HEK293 (cell line): ENCODE measurements at regions not wholly inside any gene's neighbourhood (a gene's known extent, or its start where the extent isn't known, plus 50 kb on each side); places are given as distances from the start of the nearest gene placed in this dataset.

ENCODE experiments used
- CTCF ChIA-PET: fragments of 350-600 bp; formaldehyde crosslinking; extraction: SDS; loops from one replicate; lab custom pipeline; 2021; ENCODE audit warnings: antibody characterized with exemption; lab: Yijun Ruan, JAX
- POLR2A ChIA-PET: fragments of 300-600 bp; formaldehyde crosslinking; extraction: SDS; loops from one replicate; lab custom pipeline; 2020; ENCODE audit warnings: antibody characterized with exemption, inconsistent platforms; lab: Yijun Ruan, JAX
- H3K27ac ChIP-seq: fragments of 200-500 bp; sonication (Bioruptor generic); 2 replicates; pipeline ENCODE4 v1.5.1; 2014; ENCODE audit warnings: low read depth, low read length, control low read depth, inconsistent platforms; ENCODE audit errors: extremely low read depth
- H3K36me3 ChIP-seq, 2 experiments: fragments of 200-500 bp in 1 of 2; sonication (Bioruptor generic) in 1 of 2; 1 replicate in 1 of 2; 2 replicates in 1 of 2; pipeline ENCODE4 v1.5.1; 2014 to 2017; ENCODE audit warnings: inconsistent platforms in 2 of 2, low read length in 2 of 2; ENCODE audit not compliant: control insufficient read depth in 2 of 2, insufficient read depth in 1 of 2
- H3K4me1 ChIP-seq: fragments of 200-500 bp; sonication (Bioruptor generic); 2 replicates; pipeline ENCODE4 v1.5.1; 2014; ENCODE audit warnings: mild to moderate bottlenecking, low read length, inconsistent platforms; ENCODE audit not compliant: control insufficient read depth, insufficient read depth
- H3K4me3 ChIP-seq: 2 replicates; pipeline ENCODE4 v1.5.1; 2011; ENCODE audit warnings: low read depth, mild to moderate bottlenecking, control low read depth, low read length, moderate library complexity
- H3K9me3 ChIP-seq: fragments of 200-500 bp; sonication (Bioruptor generic); 2 replicates; pipeline ENCODE4 v1.5.1; 2014; ENCODE audit warnings: low read depth, low read length, inconsistent platforms; ENCODE audit not compliant: control insufficient read depth, insufficient read depth
- BCL11A ChIP-seq: fragments of 450-650 bp; formaldehyde crosslinking; IDR thresholded peaks from 2 replicates; pipeline ENCODE4 v1.5.1; 2016; ENCODE audit warnings: low read depth, missing biosample characterization, missing genetic modification characterization
- FEZF1 ChIP-seq: fragments of 450-650 bp; formaldehyde crosslinking; IDR thresholded peaks from 2 replicates; pipeline ENCODE4 v1.5.1; 2016; ENCODE audit warnings: missing biosample characterization, missing genetic modification characterization
- GLIS2 ChIP-seq: fragments of 450-650 bp; formaldehyde crosslinking; IDR thresholded peaks from 2 replicates; pipeline ENCODE4 v1.5.1; 2016; ENCODE audit warnings: missing biosample characterization, missing genetic modification characterization
- OVOL3 ChIP-seq: fragments of 450-650 bp; formaldehyde crosslinking; IDR thresholded peaks from 2 replicates; pipeline ENCODE4 v1.5.1; 2016; ENCODE audit warnings: missing biosample characterization, missing genetic modification characterization
- SP3 ChIP-seq: fragments of 450-650 bp; formaldehyde crosslinking; IDR thresholded peaks from 2 replicates; pipeline ENCODE4 v1.5.1; 2016; ENCODE audit warnings: missing biosample characterization, missing genetic modification characterization
- SP7 ChIP-seq: fragments of 450-650 bp; formaldehyde crosslinking; IDR thresholded peaks from 2 replicates; pipeline ENCODE4 v1.5.1; 2016; ENCODE audit warnings: missing biosample characterization, missing genetic modification characterization
- ZBTB21 ChIP-seq: fragments of 450-650 bp; formaldehyde crosslinking; IDR thresholded peaks from 2 replicates; pipeline ENCODE4 v1.5.1; 2017; ENCODE audit warnings: missing biosample characterization, missing genetic modification characterization
- ZNF132 ChIP-seq: fragments of 450-650 bp; formaldehyde crosslinking; IDR thresholded peaks from 2 replicates; pipeline ENCODE4 v1.5.1; 2017; ENCODE audit warnings: missing biosample characterization, missing genetic modification characterization, borderline replicate concordance
- ZNF155 ChIP-seq: fragments of 450-650 bp; formaldehyde crosslinking; IDR thresholded peaks from 2 replicates; pipeline ENCODE4 v1.5.1; 2016; ENCODE audit warnings: missing biosample characterization, missing genetic modification characterization
- ZNF157 ChIP-seq: fragments of 450-650 bp; formaldehyde crosslinking; IDR thresholded peaks from 2 replicates; pipeline ENCODE4 v1.5.1; 2016; ENCODE audit warnings: missing biosample characterization, missing genetic modification characterization
- ZNF248 ChIP-seq: fragments of 450-650 bp; formaldehyde crosslinking; IDR thresholded peaks from 2 replicates; pipeline ENCODE4 v1.5.1; 2017; ENCODE audit warnings: missing biosample characterization, missing genetic modification characterization
- ZNF548 ChIP-seq: fragments of 450-650 bp; formaldehyde crosslinking; IDR thresholded peaks from 2 replicates; pipeline ENCODE4 v1.5.1; 2016; ENCODE audit warnings: missing biosample characterization, missing genetic modification characterization
- ZNF561 ChIP-seq: fragments of 450-650 bp; IDR thresholded peaks from 2 replicates; pipeline ENCODE4 v1.5.1; 2018; ENCODE audit warnings: missing biosample characterization, missing genetic modification characterization, borderline replicate concordance
- ZNF624 ChIP-seq: fragments of 450-650 bp; formaldehyde crosslinking; IDR thresholded peaks from 2 replicates; pipeline ENCODE4 v1.5.1; 2017; ENCODE audit warnings: missing biosample characterization, missing genetic modification characterization
- ZSCAN30 ChIP-seq: fragments of 450-650 bp; IDR thresholded peaks from 2 replicates; pipeline ENCODE4 v1.5.1; 2018; ENCODE audit warnings: missing biosample characterization, mild to moderate bottlenecking, missing genetic modification characterization, moderate library complexity
- TF ChIP-seq, protein P1 (sequence below): fragments of 450-650 bp; formaldehyde crosslinking; IDR thresholded peaks from 2 replicates; pipeline ENCODE4 v1.5.1; 2016; ENCODE audit warnings: missing biosample characterization, missing genetic modification characterization
- TF ChIP-seq, protein P2 (sequence below): fragments of 450-650 bp; formaldehyde crosslinking; IDR thresholded peaks from 2 replicates; pipeline ENCODE4 v1.5.1; 2016; ENCODE audit warnings: missing biosample characterization, missing genetic modification characterization
- TF ChIP-seq, protein P3 (sequence below): fragments of 450-650 bp; formaldehyde crosslinking; IDR thresholded peaks from 2 replicates; pipeline ENCODE4 v1.5.1; 2017; ENCODE audit warnings: missing biosample characterization, missing genetic modification characterization
- TF ChIP-seq, protein P4 (sequence below): fragments of 450-650 bp; formaldehyde crosslinking; IDR thresholded peaks from 2 replicates; pipeline ENCODE4 v1.5.1; 2016; ENCODE audit warnings: missing biosample characterization, missing genetic modification characterization
- TF ChIP-seq, protein P5 (sequence below): fragments of 450-650 bp; formaldehyde crosslinking; IDR thresholded peaks from 2 replicates; pipeline ENCODE4 v1.5.1; 2016; ENCODE audit warnings: missing biosample characterization, missing genetic modification characterization

DNA sequence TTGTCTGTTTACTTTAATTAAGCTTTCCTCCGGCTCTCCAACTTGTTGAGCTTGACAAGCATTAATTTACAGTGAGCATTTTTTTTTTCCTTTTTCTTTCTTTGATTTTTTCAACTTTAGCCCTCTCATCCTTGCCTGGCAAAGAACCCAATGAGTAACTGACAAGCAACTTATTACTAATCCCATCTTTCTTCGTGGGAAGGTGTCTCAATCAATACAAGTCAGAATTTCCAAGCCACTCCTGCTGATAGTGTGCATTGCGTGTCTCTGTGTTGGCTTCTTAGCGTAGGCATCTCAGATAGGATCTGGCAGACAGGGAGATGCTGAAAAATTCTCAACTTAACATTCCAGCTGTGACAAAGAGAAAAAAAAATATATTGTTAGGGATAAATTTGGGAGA, 527.7 kb upstream of the WWC1 start (continued):
- TF ChIP-seq, protein P1, sequence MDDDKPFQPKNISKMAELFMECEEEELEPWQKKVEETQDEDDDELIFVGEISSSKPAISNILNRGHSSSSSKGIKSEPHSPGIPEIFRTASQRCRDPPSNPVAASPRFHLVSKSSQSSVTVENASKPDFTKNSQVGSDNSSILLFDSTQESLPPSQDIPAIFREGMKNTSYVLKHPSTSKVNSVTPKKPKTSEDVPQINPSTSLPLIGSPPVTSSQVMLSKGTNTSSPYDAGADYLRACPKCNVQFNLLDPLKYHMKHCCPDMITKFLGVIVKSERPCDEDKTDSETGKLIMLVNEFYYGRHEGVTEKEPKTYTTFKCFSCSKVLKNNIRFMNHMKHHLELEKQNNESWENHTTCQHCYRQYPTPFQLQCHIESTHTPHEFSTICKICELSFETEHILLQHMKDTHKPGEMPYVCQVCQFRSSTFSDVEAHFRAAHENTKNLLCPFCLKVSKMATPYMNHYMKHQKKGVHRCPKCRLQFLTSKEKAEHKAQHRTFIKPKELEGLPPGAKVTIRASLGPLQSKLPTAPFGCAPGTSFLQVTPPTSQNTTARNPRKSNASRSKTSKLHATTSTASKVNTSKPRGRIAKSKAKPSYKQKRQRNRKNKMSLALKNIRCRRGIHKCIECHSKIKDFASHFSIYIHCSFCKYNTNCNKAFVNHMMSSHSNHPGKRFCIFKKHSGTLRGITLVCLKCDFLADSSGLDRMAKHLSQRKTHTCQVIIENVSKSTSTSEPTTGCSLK (tag by site-specific recombination) = no peak
- TF ChIP-seq ZNF624 (tag by site-specific recombination) = no peak
- TF ChIP-seq, protein P2, sequence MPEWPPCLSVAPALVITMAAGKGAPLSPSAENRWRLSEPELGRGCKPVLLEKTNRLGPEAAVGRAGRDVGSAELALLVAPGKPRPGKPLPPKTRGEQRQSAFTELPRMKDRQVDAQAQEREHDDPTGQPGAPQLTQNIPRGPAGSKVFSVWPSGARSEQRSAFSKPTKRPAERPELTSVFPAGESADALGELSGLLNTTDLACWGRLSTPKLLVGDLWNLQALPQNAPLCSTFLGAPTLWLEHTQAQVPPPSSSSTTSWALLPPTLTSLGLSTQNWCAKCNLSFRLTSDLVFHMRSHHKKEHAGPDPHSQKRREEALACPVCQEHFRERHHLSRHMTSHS (tag by site-specific recombination) = no peak
- TF ChIP-seq, protein P3, sequence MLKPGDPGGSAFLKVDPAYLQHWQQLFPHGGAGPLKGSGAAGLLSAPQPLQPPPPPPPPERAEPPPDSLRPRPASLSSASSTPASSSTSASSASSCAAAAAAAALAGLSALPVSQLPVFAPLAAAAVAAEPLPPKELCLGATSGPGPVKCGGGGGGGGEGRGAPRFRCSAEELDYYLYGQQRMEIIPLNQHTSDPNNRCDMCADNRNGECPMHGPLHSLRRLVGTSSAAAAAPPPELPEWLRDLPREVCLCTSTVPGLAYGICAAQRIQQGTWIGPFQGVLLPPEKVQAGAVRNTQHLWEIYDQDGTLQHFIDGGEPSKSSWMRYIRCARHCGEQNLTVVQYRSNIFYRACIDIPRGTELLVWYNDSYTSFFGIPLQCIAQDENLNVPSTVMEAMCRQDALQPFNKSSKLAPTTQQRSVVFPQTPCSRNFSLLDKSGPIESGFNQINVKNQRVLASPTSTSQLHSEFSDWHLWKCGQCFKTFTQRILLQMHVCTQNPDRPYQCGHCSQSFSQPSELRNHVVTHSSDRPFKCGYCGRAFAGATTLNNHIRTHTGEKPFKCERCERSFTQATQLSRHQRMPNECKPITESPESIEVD (tag by site-specific recombination) = no peak
- no peak for TF ChIP-seq ZNF155 (tag by site-specific recombination)
- no peak for TF ChIP-seq SP3 (tag by site-specific recombination)
- TF ChIP-seq, protein P4, sequence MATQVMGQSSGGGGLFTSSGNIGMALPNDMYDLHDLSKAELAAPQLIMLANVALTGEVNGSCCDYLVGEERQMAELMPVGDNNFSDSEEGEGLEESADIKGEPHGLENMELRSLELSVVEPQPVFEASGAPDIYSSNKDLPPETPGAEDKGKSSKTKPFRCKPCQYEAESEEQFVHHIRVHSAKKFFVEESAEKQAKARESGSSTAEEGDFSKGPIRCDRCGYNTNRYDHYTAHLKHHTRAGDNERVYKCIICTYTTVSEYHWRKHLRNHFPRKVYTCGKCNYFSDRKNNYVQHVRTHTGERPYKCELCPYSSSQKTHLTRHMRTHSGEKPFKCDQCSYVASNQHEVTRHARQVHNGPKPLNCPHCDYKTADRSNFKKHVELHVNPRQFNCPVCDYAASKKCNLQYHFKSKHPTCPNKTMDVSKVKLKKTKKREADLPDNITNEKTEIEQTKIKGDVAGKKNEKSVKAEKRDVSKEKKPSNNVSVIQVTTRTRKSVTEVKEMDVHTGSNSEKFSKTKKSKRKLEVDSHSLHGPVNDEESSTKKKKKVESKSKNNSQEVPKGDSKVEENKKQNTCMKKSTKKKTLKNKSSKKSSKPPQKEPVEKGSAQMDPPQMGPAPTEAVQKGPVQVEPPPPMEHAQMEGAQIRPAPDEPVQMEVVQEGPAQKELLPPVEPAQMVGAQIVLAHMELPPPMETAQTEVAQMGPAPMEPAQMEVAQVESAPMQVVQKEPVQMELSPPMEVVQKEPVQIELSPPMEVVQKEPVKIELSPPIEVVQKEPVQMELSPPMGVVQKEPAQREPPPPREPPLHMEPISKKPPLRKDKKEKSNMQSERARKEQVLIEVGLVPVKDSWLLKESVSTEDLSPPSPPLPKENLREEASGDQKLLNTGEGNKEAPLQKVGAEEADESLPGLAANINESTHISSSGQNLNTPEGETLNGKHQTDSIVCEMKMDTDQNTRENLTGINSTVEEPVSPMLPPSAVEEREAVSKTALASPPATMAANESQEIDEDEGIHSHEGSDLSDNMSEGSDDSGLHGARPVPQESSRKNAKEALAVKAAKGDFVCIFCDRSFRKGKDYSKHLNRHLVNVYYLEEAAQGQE (tag by site-specific recombination) = no peak
- no peak for TF ChIP-seq ZSCAN30
- TF ChIP-seq ZBTB21 (tag by site-specific recombination) = no peak
- no peak for TF ChIP-seq ZNF548 (tag by site-specific recombination)
- TF ChIP-seq, all 188 proteins: peak for 0

DNA sequence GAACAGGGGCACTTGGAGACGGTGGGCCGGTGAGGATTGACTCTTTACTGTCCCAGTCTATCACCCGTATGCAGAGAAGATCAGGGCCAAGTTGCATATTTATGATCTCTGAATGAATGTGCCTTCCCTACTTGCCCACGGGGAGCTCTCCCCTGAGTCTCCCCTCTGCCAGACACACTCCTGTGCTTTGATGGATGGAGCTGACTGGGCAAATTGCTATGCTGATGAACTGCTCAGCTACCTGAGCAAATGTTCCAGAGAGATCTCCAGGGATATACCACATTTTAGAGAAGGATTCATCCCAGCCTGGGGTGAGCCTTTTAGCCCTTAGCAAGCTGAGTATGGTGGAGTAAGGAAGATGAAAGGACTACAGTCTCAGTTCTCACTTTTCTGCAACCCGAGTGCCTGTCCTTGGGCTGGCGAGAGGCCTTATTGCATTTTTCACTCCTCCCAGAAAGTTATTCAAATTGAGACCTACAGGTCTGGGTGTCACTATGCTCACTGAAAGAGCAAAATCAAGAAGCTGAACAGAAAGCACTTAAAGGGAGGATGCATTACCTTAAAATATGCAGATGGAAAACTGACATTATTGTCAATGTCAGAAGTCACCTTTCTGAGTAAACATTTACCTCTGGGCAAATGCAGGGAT, 526.7 kb upstream of the WWC1 start:
- Histone ChIP-seq H3K36me3 (no peaks in the 10 kb centered on the region), H3K9me3 (no peaks in the 10 kb centered on the region), H3K4me3 (no peak overlapping the region), H3K27ac (no peak overlapping the region), H3K4me1 (no peaks in the 10 kb centered on the region)
- ChIA-PET CTCF (interaction anchor here (0.7 kb wide), 1 partner anchor 1930 kb away, joined by 3 read pairs; no protein-coding TSS in a partner anchor), POLR2A (no interaction called here)
- no peak for TF ChIP-seq SP7
- no peak for TF ChIP-seq ZNF132 (tag by site-specific recombination)
- TF ChIP-seq ZNF248 (tag by site-specific recombination) = no peak
- no peak for TF ChIP-seq BCL11A
- no peak for TF ChIP-seq ZNF157 (tag by site-specific recombination)
- TF ChIP-seq, protein P5, sequence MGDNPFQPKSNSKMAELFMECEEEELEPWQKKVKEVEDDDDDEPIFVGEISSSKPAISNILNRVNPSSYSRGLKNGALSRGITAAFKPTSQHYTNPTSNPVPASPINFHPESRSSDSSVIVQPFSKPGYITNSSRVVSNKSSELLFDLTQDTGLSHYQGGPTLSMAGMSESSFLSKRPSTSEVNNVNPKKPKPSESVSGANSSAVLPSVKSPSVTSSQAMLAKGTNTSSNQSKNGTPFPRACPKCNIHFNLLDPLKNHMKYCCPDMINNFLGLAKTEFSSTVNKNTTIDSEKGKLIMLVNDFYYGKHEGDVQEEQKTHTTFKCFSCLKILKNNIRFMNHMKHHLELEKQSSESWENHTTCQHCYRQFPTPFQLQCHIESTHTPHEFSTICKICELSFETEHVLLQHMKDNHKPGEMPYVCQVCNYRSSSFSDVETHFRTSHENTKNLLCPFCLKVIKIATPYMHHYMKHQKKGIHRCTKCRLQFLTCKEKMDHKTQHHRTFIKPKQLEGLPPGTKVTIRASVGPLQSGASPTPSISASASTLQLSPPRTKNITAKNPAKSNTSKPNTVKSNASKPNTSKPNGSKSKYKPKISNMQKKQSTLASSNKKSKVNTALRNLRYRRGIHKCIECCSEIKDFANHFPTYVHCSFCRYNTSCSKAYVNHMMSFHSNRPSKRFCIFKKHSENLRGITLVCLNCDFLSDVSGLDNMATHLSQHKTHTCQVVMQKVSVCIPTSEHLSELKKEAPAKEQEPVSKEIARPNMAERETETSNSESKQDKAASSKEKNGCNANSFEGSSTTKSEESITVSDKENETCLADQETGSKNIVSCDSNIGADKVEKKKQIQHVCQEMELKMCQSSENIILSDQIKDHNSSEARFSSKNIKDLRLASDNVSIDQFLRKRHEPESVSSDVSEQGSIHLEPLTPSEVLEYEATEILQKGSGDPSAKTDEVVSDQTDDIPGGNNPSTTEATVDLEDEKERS (tag by site-specific recombination) = no peak
- TF ChIP-seq FEZF1 (tag by site-specific recombination) = no peak
- TF ChIP-seq GLIS2 (tag by site-specific recombination) = no peak
- no peak for TF ChIP-seq ZNF561 (tag by site-specific recombination)
- no peak for TF ChIP-seq OVOL3 (tag by site-specific recombination)
